ENCODE measurements at regions not wholly inside any gene's neighbourhood (a gene's known extent, or its start where the extent isn't known, plus 50 kb on each side); places are given as distances from the start of the nearest gene placed in this dataset.

DNA sequence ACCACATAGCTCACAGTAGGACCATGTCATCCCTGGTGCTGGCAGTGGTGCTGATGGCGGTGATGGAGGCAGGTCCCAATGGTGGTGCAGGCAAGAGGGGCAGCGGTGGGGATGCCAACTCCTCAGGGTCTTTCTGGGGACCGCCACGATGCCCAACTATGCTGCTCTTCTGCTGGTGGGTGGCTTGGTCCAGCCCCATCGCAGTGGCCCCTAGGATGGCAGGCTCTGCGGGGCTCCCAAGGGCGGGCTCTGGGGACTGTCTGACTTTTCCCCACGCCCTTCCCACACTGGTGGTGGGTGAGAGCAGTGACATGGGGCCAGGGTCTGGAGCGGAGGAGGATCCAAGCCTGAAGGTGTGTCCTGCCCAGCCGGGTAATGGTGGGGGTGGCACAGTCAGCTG lies 288.9 kb upstream of the RIOK2 start:
- H3K4me3 ChIP-seq (ENCODE audit: low read depth, low read length) = no peak overlapping the region
- no peak overlapping the region for H2BK5ac ChIP-seq (ENCODE audit: low read depth, low read length, poor library complexity)
- no peaks in the 10 kb centered on the region for H3K36me3 ChIP-seq (ENCODE audit: control insufficient read depth in 1 of 2, insufficient read depth in 2 of 2, low read length in 2 of 2)
- no peak overlapping the region for H3K4ac ChIP-seq (ENCODE audit: low read depth, low read length)
- H3K79me2 ChIP-seq (ENCODE audit: control insufficient read depth, insufficient read depth, low read length, poor library complexity) = no peaks in the 10 kb centered on the region
- peaks cover 18% of the 10 kb centered on the region for H3K9me3 ChIP-seq (ENCODE audit: insufficient read depth, low read depth, low read length)
- no peak overlapping the region for H3K9ac ChIP-seq (ENCODE audit: low read length)
- no peak overlapping the region for H2AK5ac ChIP-seq (ENCODE audit: low read length)
- no peak overlapping the region for H4K12ac ChIP-seq (ENCODE audit: low read depth, low read length)
- no peak overlapping the region for H3K18ac ChIP-seq (ENCODE audit: low read length)
- DNase-seq = no peak
- no peaks in the 10 kb centered on the region for H3K79me1 ChIP-seq (ENCODE audit: low read length)
- no peak overlapping the region for H3K23ac ChIP-seq (ENCODE audit: low read length)
- no peak overlapping the region for H2BK120ac ChIP-seq (ENCODE audit: insufficient read depth, low read length, poor library complexity)
- H3K27ac ChIP-seq (ENCODE audit: low read depth, low read length) = no peak overlapping the region
- H2AFZ ChIP-seq (ENCODE audit: insufficient read depth, low read length, poor library complexity) = no peak overlapping the region
- no peak overlapping the region for H3K4me2 ChIP-seq (ENCODE audit: low read length)
- no peak overlapping the region for H3K14ac ChIP-seq (ENCODE audit: low read length)
- no CpG with 5 or more reads among the region's 10 CpGs for WGBS (ENCODE audit: extremely low coverage, insufficient coverage, insufficient read length)
- H4K91ac ChIP-seq (ENCODE audit: low read depth, low read length) = no peak overlapping the region
- H3K4me1 ChIP-seq (ENCODE audit: control insufficient read depth in 1 of 2, insufficient read depth in 2 of 2, low read length in 2 of 2) = no peaks in the 10 kb centered on the region
- H2BK12ac ChIP-seq (ENCODE audit: low read length) = no peak overlapping the region
- H3K27me3 ChIP-seq (ENCODE audit: insufficient read depth, low read length) = no peaks in the 10 kb centered on the region
- no peak overlapping the region for H4K8ac ChIP-seq (ENCODE audit: low read depth, low read length)

DNA sequence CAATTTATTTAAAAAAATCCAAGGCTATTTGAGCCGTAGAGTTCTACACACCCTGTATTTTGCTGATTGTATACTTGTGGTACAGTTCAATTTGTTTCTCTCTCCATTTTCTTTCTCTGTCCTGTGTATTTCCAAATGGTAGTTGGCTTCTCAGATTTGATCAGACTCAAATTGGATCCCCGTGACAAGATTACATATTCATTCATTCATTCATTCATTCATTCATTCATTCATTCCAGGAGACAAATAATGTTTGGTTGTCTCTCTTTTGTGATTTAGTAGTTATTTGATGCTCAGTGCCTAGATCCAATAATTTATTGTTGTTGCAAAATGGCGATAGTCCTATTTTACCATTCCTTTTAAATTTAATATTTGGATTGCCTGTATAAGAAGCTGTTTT lies 292.8 kb upstream of the RIOK2 start:
- H2BK12ac ChIP-seq (ENCODE audit: low read length) = no peak overlapping the region
- H3K4me1 ChIP-seq (ENCODE audit: control insufficient read depth in 1 of 2, insufficient read depth in 2 of 2, low read length in 2 of 2) = no peaks in the 10 kb centered on the region
- H3K79me2 ChIP-seq (ENCODE audit: control insufficient read depth, insufficient read depth, low read length, poor library complexity) = no peaks in the 10 kb centered on the region
- H2BK5ac ChIP-seq (ENCODE audit: low read depth, low read length, poor library complexity) = no peak overlapping the region
- no peaks in the 10 kb centered on the region for H3K36me3 ChIP-seq (ENCODE audit: control insufficient read depth in 1 of 2, insufficient read depth in 2 of 2, low read length in 2 of 2)
- no peak overlapping the region for H4K12ac ChIP-seq (ENCODE audit: low read depth, low read length)
- no peaks in the 10 kb centered on the region for H3K79me1 ChIP-seq (ENCODE audit: low read length)
- H3K9me3 ChIP-seq (ENCODE audit: insufficient read depth, low read depth, low read length) = peaks cover 11% of the 10 kb centered on the region
- H2BK120ac ChIP-seq (ENCODE audit: insufficient read depth, low read length, poor library complexity) = no peak overlapping the region
- no peak overlapping the region for H4K8ac ChIP-seq (ENCODE audit: low read depth, low read length)
- H3K4me3 ChIP-seq (ENCODE audit: low read depth, low read length) = no peak overlapping the region
- no peak for DNase-seq
- no peak overlapping the region for H2AK5ac ChIP-seq (ENCODE audit: low read length)
- no peaks in the 10 kb centered on the region for H3K27me3 ChIP-seq (ENCODE audit: insufficient read depth, low read length)
- H2AFZ ChIP-seq (ENCODE audit: insufficient read depth, low read length, poor library complexity) = no peak overlapping the region
- H3K4ac ChIP-seq (ENCODE audit: low read depth, low read length) = no peak overlapping the region
- no peak overlapping the region for H3K27ac ChIP-seq (ENCODE audit: low read depth, low read length)
- H3K18ac ChIP-seq (ENCODE audit: low read length) = no peak overlapping the region
- no peak overlapping the region for H3K14ac ChIP-seq (ENCODE audit: low read length)
- no peak overlapping the region for H3K9ac ChIP-seq (ENCODE audit: low read length)
- no peak overlapping the region for H3K4me2 ChIP-seq (ENCODE audit: low read length)
- no peak overlapping the region for H3K23ac ChIP-seq (ENCODE audit: low read length)
- no peak overlapping the region for H4K91ac ChIP-seq (ENCODE audit: low read depth, low read length)
- no CpG with 5 or more reads among the region's 3 CpGs for WGBS (ENCODE audit: extremely low coverage, insufficient coverage, insufficient read length)

DNA sequence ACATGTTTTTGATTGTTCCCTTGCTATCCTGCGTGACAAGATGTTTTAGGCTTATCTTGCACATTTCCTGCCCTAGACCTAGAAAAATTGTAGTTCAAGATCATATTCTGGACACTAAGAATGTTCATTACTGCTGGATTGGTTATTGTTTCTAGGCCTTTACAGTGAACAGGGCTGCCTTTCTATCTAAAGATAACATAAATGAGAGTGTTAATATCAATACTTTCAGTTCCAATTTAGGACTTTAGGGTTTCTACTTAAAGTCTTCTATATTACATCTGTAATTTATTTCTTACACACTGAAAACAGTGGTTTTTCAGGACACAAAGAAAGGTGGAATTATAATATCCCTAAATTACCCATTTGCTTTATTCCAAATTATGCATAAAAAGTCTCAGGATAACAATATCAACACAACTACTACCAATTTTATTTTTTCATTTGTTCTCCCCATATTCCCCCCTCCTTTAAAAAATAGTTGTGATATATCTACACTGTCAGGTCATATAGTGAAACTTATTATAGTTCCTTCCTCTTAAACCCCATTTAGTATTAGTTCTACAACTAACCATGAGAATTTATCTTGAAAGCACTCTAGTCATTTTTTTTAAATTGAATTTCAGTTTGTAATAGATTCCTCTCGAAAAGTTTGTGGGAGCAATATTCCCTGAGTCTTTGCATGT lies 293.9 kb upstream of the RIOK2 start:
- Histone ChIP-seq H4K8ac (ENCODE audit: low read depth, low read length) (no peak overlapping the region), H2AFZ (ENCODE audit: insufficient read depth, low read length, poor library complexity) (no peak overlapping the region), H4K12ac (ENCODE audit: low read depth, low read length) (no peak overlapping the region), H3K27ac (ENCODE audit: low read depth, low read length) (no peak overlapping the region), H4K91ac (ENCODE audit: low read depth, low read length) (no peak overlapping the region), H3K9ac (ENCODE audit: low read length) (no peak overlapping the region), H2BK12ac (ENCODE audit: low read length) (no peak overlapping the region), H3K4me3 (ENCODE audit: low read depth, low read length) (no peak overlapping the region), H3K9me3 (ENCODE audit: insufficient read depth, low read depth, low read length) (peaks cover 1% of the 10 kb centered on the region), H2BK120ac (ENCODE audit: insufficient read depth, low read length, poor library complexity) (no peak overlapping the region), H3K36me3 (ENCODE audit: control insufficient read depth in 1 of 2, insufficient read depth in 2 of 2, low read length in 2 of 2) (no peaks in the 10 kb centered on the region), H3K4ac (ENCODE audit: low read depth, low read length) (no peak overlapping the region), H2BK5ac (ENCODE audit: low read depth, low read length, poor library complexity) (no peak overlapping the region), H3K23ac (ENCODE audit: low read length) (no peak overlapping the region), H3K18ac (ENCODE audit: low read length) (no peak overlapping the region), H3K27me3 (ENCODE audit: insufficient read depth, low read length) (no peaks in the 10 kb centered on the region), H3K79me2 (ENCODE audit: control insufficient read depth, insufficient read depth, low read length, poor library complexity) (no peaks in the 10 kb centered on the region), H3K14ac (ENCODE audit: low read length) (no peak overlapping the region), H3K4me1 (ENCODE audit: control insufficient read depth in 1 of 2, insufficient read depth in 2 of 2, low read length in 2 of 2) (no peaks in the 10 kb centered on the region), H3K79me1 (ENCODE audit: low read length) (no peaks in the 10 kb centered on the region), H3K4me2 (ENCODE audit: low read length) (no peak overlapping the region), H2AK5ac (ENCODE audit: low read length) (no peak overlapping the region)
- DNase-seq = no peak
- no CpG with 5 or more reads among the region's 2 CpGs for WGBS (ENCODE audit: extremely low coverage, insufficient coverage, insufficient read length)

DNA sequence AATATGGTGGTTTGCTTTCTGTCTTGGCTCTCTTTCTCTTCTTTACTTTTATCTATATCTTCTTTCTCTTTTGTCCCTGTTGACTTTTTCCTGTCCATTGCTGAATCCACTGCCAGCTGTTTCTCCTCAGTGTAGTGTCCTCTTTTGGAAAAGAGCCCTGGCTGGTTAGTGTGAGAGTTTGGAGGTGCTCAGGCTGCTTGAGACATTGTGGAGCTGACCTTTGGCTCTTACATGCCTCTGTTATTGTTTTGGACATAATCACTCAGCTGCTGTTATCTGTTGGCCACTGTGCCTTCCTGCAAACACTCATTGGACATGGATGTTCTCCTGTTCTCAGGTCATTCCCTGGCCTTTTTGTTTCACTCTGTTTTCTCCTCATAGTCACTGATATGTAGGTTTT lies 295.4 kb upstream of the RIOK2 start:
- Histone ChIP-seq H2BK120ac (ENCODE audit: insufficient read depth, low read length, poor library complexity) (no peak overlapping the region), H3K9me3 (ENCODE audit: insufficient read depth, low read depth, low read length) (no peaks in the 10 kb centered on the region), H3K4me2 (ENCODE audit: low read length) (no peak overlapping the region), H2BK12ac (ENCODE audit: low read length) (no peak overlapping the region), H4K8ac (ENCODE audit: low read depth, low read length) (no peak overlapping the region), H3K4me3 (ENCODE audit: low read depth, low read length) (no peak overlapping the region), H4K12ac (ENCODE audit: low read depth, low read length) (no peak overlapping the region), H3K27ac (ENCODE audit: low read depth, low read length) (no peak overlapping the region), H3K23ac (ENCODE audit: low read length) (no peak overlapping the region), H3K4me1 (ENCODE audit: control insufficient read depth in 1 of 2, insufficient read depth in 2 of 2, low read length in 2 of 2) (no peaks in the 10 kb centered on the region), H3K14ac (ENCODE audit: low read length) (no peak overlapping the region), H4K91ac (ENCODE audit: low read depth, low read length) (no peak overlapping the region), H3K79me1 (ENCODE audit: low read length) (no peaks in the 10 kb centered on the region), H2AK5ac (ENCODE audit: low read length) (no peak overlapping the region), H3K27me3 (ENCODE audit: insufficient read depth, low read length) (no peaks in the 10 kb centered on the region), H3K4ac (ENCODE audit: low read depth, low read length) (no peak overlapping the region), H2BK5ac (ENCODE audit: low read depth, low read length, poor library complexity) (no peak overlapping the region), H2AFZ (ENCODE audit: insufficient read depth, low read length, poor library complexity) (no peak overlapping the region), H3K79me2 (ENCODE audit: control insufficient read depth, insufficient read depth, low read length, poor library complexity) (no peaks in the 10 kb centered on the region), H3K36me3 (ENCODE audit: control insufficient read depth in 1 of 2, insufficient read depth in 2 of 2, low read length in 2 of 2) (no peaks in the 10 kb centered on the region), H3K18ac (ENCODE audit: low read length) (no peak overlapping the region), H3K9ac (ENCODE audit: low read length) (no peak overlapping the region)
- DNase-seq = no peak
